Small intestine (tissue), 7 donors: ENCODE measurements at regions not wholly inside any gene's neighbourhood (a gene's known extent, or its start where the extent isn't known, plus 50 kb on each side); places are given as distances from the start of the nearest gene placed in this dataset.
"Not testable (repeated sequence)": the region's sequence is repeated elsewhere in the genome, so short reads cannot be mapped to it uniquely, and the experiment has no call there.

Source experiments
- DNase-seq, 2 donors: peaks; one replicate each; pipeline versions ENCODE4 v3.0.0 to v3.0.0-alpha.2; 2013
- FAIRE-seq: peaks from 2 replicates; lab custom pipeline; 2012; peaks lifted over from hg19 to GRCh38; lab: Jason Lieb, UNC
- H3K27ac ChIP-seq, 3 donors: one replicate each; pipeline ENCODE4 v1.5.1; 2013; ENCODE audit warnings: low read length in 2 of 3, mild to moderate bottlenecking in 2 of 3, control low read depth in 1 of 3, inconsistent platforms in 1 of 3, low read depth in 1 of 3, moderate library complexity in 1 of 3
- H3K27me3 ChIP-seq, 3 donors: one replicate each; pipeline ENCODE4 v1.6.1; 2013; ENCODE audit warnings: low read length in 3 of 3, inconsistent platforms in 1 of 3; ENCODE audit not compliant: control insufficient read depth in 3 of 3, insufficient read depth in 3 of 3
- H3K36me3 ChIP-seq, 3 donors: one replicate each; pipeline ENCODE4 v1.6.1; 2013; ENCODE audit warnings: low read length in 3 of 3, inconsistent platforms in 1 of 3, low read depth in 1 of 3, mild to moderate bottlenecking in 1 of 3, moderate library complexity in 1 of 3; ENCODE audit not compliant: control insufficient read depth in 3 of 3, insufficient read depth in 2 of 3
- H3K4me1 ChIP-seq, 3 donors: one replicate each; pipeline ENCODE4 v1.6.1; 2013; ENCODE audit warnings: low read length in 2 of 3, inconsistent platforms in 1 of 3, low read depth in 1 of 3, mild to moderate bottlenecking in 1 of 3, moderate library complexity in 1 of 3; ENCODE audit not compliant: control insufficient read depth in 3 of 3, insufficient read depth in 2 of 3
- H3K4me3 ChIP-seq, 3 donors: one replicate each; pipeline ENCODE4 v1.5.1; 2013; ENCODE audit warnings: low read length in 3 of 3, control low read depth in 1 of 3, inconsistent platforms in 1 of 3, low read depth in 1 of 3, mild to moderate bottlenecking in 1 of 3, moderate library complexity in 1 of 3
- H3K9me3 ChIP-seq, 2 donors: one replicate each; pipeline ENCODE4 v1.6.1; 2013; ENCODE audit warnings: low read depth in 1 of 2, low read length in 1 of 2; ENCODE audit not compliant: control insufficient read depth in 2 of 2, insufficient read depth in 1 of 2
- WGBS, 3 donors: extraction: QIAGEN DNeasy Blood & Tissue Kit; methylation state at CpG; one replicate each; pipeline ENCODE4 v1.1.7; 2013; 5-methylcytosine and 5-hydroxymethylcytosine counted together
- donor health status: healthy with polysubstance abuse.
- donor health status: control.
- donor health status: control.
- donor health status: Bipolar disorder and iron deficiency.
- donor health status: healthy.

- no peak for FAIRE-seq
- 94 to 97% (median 96%) methylated on average over 1 of the region's 1 CpG for WGBS, 3 donors
- H3K36me3 ChIP-seq, result no peaks in the 10 kb centered on the region
Measured at GRCh38 chr11:35046681-35047080, 92.3 kb upstream of the CD44 start.

DNA sequence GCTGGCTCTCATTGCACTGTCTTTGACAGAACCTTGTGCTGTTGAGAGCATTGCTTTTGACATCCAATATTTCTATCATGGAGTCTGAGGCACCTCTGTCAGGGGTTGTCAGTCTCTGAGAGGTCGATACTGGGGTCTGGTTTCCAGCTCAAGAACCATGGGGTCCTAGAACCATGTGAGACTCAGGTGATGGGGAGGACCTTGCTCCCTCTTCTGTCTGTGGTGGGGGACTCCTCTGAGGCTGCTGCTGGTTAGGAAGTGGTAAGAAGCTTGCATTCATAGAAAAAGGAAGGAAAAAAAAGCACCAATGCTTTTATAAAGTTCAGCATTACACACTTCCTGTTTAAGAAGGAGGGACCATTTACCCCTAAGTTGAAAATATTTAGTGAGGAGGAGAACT lies 91.8 kb upstream of the CD44 start:
- peaks cover 0 to 7% of the 10 kb centered on the region in 2 donors for H3K9me3 ChIP-seq
- H3K4me3 ChIP-seq, result no peak overlapping the region
- H3K27me3 ChIP-seq, result no peaks in the 10 kb centered on the region
- peaks cover 2 to 7% (median 3%) of the 10 kb centered on the region in 3 donors for H3K4me1 ChIP-seq
- DNase-seq, result peak in 1 of 2 donors; percentile 58
- peak overlapping the region in 1 of 3 donors; percentile 2 for H3K27ac ChIP-seq
- 75 to 79% (median 77%) methylated on average over 1 of the region's 1 CpG for WGBS, 3 donors
- no peaks in the 10 kb centered on the region for H3K36me3 ChIP-seq
- no peak for FAIRE-seq

More at GRCh38 chr11:35046681-35047080, 92.3 kb upstream of the CD44 start:
- H3K27me3 ChIP-seq, result no peaks in the 10 kb centered on the region
- no peak overlapping the region for H3K4me3 ChIP-seq
- no peak for DNase-seq
- H3K27ac ChIP-seq, result peak overlapping the region in 1 of 3 donors; percentile 2
- peaks cover 0 to 7% of the 10 kb centered on the region in 2 donors for H3K9me3 ChIP-seq
- peaks cover 2 to 7% (median 3%) of the 10 kb centered on the region in 3 donors for H3K4me1 ChIP-seq

DNA sequence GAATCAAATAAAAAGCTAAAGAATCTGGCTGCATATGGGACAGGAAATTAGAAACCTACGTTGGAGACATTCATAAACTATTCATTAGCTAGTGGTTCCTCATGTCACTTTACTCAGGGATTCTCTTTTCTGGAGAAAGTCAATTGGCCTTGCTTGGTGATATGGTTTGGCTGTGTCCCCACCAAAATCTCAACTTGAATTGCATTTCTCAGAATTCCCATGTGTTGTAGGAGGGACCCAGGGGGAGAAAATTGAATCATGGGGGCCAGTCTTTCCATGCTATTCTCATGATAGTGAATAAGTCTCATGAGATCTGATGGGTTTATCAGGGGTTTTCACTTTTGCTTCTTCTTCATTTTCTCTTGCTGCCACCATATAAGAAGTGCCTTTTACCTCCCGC lies 91.2 kb upstream of the CD44 start:
- Histone ChIP-seq H3K4me3 (no peak overlapping the region), H3K27me3 (no peaks in the 10 kb centered on the region), H3K9me3 (peaks cover 0 to 7% of the 10 kb centered on the region in 2 donors), H3K4me1 (peaks cover 2 to 7% (median 3%) of the 10 kb centered on the region in 3 donors), H3K27ac (no peak overlapping the region), H3K36me3 (no peaks in the 10 kb centered on the region)
- 74 to 93% (median 81%) methylated on average over 2 of the region's 2 CpGs for WGBS, 3 donors
- no peak for DNase-seq
- no peak for FAIRE-seq

- WGBS, 3 donors, result 4 to 39% (median 27%) methylated on average over 3 of the region's 3 CpGs
- H3K9me3 ChIP-seq, H3K4me3 ChIP-seq, H3K36me3 ChIP-seq, FAIRE-seq, H3K27me3 ChIP-seq, H3K4me1 ChIP-seq, H3K27ac ChIP-seq: not testable (repeated sequence)
- DNase-seq, result peak; percentile 21 to 61
Measured at GRCh38 chr11:35048346-35048745, 90.6 kb upstream of the CD44 start.

DNA sequence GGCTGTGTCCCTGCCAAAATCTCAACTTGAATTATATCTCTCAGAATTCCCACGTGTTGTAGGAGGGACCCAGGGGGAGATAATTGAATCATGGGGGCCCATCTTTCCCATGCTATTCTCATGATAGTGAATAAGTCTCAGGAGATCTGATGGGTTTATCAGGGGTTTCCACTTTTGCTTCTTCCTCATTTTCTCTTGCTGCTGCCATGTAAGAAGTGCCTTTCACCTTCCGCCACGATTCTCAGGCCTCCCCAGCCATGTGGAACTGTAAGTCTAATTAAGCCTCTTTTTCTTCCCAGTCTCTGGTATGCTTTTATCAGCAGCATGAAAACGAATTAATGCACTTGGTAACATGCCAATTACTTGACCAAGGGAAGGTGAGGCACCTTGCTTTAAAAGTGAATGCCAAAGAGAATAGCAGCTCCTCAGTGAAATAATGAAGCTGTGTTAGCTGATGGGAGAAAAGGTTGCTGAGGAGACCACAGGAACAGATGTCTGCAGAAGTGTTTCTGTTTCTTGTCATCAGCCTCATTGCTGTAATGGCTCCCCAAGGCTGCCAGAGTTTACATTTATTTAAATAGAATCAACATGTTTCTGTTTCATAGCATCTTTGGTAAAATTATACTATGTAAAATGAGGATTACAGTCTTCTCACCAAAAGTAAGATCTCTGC lies 89.0 kb upstream of the CD44 start:
- H3K27ac ChIP-seq, result peak overlapping the region in 2 of 3 donors; percentile 3 to 39
- H3K4me1 ChIP-seq, result peaks cover 2 to 7% (median 3%) of the 10 kb centered on the region in 3 donors
- 62 to 75% (median 70%) methylated on average over 4 of the region's 4 CpGs for WGBS, 3 donors
- H3K9me3 ChIP-seq, result peaks cover 0 to 7% of the 10 kb centered on the region in 2 donors
- no peak overlapping the region for H3K4me3 ChIP-seq
- no peaks in the 10 kb centered on the region for H3K36me3 ChIP-seq
- no peak for DNase-seq
- no peak for FAIRE-seq
- no peaks in the 10 kb centered on the region for H3K27me3 ChIP-seq

DNA sequence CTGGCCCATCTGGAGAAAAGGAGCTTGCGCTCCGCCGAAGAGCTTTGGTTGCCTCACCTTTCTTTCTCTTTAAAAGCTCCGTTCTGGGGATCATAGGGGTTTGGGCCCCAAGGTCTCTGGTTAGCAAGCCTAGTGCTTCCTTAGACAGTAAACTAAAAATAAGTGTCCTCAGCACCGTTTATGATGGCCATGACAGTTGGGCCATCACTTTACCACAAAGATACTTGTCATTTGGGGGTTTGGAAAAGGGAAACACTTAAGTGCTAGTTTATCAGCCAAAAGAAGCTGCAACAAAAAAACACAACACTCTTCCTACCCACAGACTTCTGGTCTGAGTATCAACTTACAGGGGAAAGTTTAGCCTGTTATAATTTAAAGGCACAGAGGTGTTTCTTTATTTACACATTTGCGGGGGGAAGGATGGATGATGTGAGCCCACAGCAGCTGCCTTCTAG lies 88.4 kb upstream of the CD44 start:
- Histone ChIP-seq H3K4me1 (peaks cover 2 to 3% (median 2%) of the 10 kb centered on the region in 3 donors), H3K4me3 (no peak overlapping the region), H3K27ac (peak overlapping the region in 2 of 3 donors; percentile 3 to 39), H3K27me3 (no peaks in the 10 kb centered on the region), H3K36me3 (no peaks in the 10 kb centered on the region), H3K9me3 (peaks cover 0 to 7% of the 10 kb centered on the region in 2 donors)
- 54 to 83% (median 76%) methylated on average over 6 of the region's 6 CpGs for WGBS, 3 donors
- DNase-seq (no peak), FAIRE-seq (no peak)

GRCh38 chr11:35056391-35057093 lies 82.4 kb upstream of the CD44 start:
- H3K27me3 ChIP-seq, result no peaks in the 10 kb centered on the region
- H3K4me1 ChIP-seq, result no peaks in the 10 kb centered on the region
- peaks cover 0 to 2% of the 10 kb centered on the region in 2 donors for H3K9me3 ChIP-seq
- no peak for DNase-seq
- 51 to 100% (median 92%) methylated on average over 1 of the region's 1 CpG for WGBS, 3 donors
- no peak overlapping the region for H3K27ac ChIP-seq
- FAIRE-seq, result no peak
- no peak overlapping the region for H3K4me3 ChIP-seq
- H3K36me3 ChIP-seq, result no peaks in the 10 kb centered on the region

DNA sequence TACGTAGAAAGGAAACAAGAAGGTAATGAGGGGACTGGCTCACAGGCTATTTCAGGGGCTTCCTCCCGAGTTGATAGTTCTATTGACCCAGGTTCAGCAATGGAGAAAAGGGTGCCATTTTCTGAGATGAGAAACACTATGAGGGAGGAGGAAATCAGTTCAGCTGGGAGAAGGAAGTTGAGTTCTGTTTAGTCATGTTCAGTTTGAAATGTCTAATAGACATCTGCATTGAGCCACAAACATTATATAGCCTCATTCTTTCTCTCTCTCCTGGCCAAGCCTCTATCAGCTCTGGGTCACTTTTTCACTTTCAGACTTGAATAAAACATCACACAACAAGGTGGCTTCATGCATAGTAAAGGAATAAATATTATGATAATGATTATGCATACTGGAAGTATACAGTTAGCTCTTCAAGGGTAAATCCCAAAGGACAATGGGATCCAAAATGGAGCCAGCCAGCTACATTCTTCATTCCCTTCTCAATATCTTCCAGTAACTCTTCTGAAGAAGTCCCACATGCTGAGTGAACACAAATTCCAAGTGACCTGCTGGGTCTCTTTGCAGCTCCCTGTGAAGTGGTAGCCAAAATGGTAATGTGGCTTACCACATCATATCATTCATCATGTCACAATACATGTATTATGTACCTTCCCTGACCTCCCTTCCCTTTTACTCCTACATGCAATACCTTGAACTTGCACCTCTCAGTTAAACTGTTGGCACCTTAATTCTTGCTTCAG lies 80.9 kb upstream of the CD44 start:
- Histone ChIP-seq H3K4me3 (no peak overlapping the region), H3K27ac (no peak overlapping the region), H3K9me3 (peaks cover 0 to 2% of the 10 kb centered on the region in 2 donors), H3K27me3 (no peaks in the 10 kb centered on the region), H3K36me3 (no peaks in the 10 kb centered on the region), H3K4me1 (no peaks in the 10 kb centered on the region)
- WGBS, 3 donors, result 94 to 97% (median 94%) methylated on average over 2 of the region's 2 CpGs
- DNase-seq, result no peak
- no peak for FAIRE-seq
